Tibial nerve (tissue), 4 donors: ENCODE measurements at regions not wholly inside any gene's neighbourhood (a gene's known extent, or its start where the extent isn't known, plus 50 kb on each side); places are given as distances from the start of the nearest gene placed in this dataset.
"Not testable (repeated sequence)": the region's sequence is repeated elsewhere in the genome, so short reads cannot be mapped to it uniquely, and the experiment has no call there.

Source experiments
- EP300 ChIP-seq, 2 donors: sonication (generic); formaldehyde crosslinking; IDR thresholded peaks; one replicate each; pipeline ENCODE4 v1.6.1; 2017; ENCODE audit warnings: antibody characterized with exemption in 2 of 2, mild to moderate bottlenecking in 1 of 2
- POLR2A ChIP-seq, 2 donors: fragments of 450-650 bp; IDR thresholded peaks; one replicate each; pipeline ENCODE4 v1.6.1; 2017; ENCODE audit warnings: antibody characterized with exemption in 2 of 2, mild to moderate bottlenecking in 2 of 2, moderate library complexity in 2 of 2
- TF ChIP-seq, protein P1 (sequence below), 5 experiments: fragments of 200-600 bp in 3 of 5; fragments of 450-650 bp in 2 of 5; sonication (generic) in 3 of 5; IDR thresholded peaks; one replicate each; pipeline ENCODE4 v1.5.1; 2016 to 2019; ENCODE audit warnings: antibody characterized with exemption in 5 of 5, mild to moderate bottlenecking in 3 of 5, moderate library complexity in 2 of 5

DNA sequence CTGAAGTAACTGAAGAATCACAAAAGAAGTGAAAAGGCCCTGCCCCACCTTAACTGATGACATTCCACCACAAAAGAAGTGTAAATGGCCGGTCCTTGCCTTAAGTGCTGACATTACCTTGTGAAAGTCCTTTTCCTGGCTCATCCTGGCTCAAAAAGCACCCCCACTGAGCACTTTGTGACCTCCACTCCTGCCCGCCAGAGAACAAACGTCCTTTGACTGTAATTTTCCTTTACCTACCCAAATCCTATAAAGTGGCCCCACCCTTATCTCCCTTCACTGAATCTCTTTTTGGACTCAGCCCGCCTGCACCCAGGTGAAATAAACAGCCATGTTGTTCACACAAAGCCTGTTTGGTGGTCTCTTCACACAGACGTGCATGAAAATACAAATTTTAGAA lies 549.9 kb upstream of the ADGRL2 start:
- TF ChIP-seq, protein P1, sequence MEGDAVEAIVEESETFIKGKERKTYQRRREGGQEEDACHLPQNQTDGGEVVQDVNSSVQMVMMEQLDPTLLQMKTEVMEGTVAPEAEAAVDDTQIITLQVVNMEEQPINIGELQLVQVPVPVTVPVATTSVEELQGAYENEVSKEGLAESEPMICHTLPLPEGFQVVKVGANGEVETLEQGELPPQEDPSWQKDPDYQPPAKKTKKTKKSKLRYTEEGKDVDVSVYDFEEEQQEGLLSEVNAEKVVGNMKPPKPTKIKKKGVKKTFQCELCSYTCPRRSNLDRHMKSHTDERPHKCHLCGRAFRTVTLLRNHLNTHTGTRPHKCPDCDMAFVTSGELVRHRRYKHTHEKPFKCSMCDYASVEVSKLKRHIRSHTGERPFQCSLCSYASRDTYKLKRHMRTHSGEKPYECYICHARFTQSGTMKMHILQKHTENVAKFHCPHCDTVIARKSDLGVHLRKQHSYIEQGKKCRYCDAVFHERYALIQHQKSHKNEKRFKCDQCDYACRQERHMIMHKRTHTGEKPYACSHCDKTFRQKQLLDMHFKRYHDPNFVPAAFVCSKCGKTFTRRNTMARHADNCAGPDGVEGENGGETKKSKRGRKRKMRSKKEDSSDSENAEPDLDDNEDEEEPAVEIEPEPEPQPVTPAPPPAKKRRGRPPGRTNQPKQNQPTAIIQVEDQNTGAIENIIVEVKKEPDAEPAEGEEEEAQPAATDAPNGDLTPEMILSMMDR (IDR thresholded peaks at IDR 0.05) = not testable (repeated sequence)
- TF ChIP-seq POLR2A, EP300 (IDR thresholded peaks at IDR 0.05): not testable (repeated sequence)
